ENCODE measurements at regions not wholly inside any gene's neighbourhood (a gene's known extent, or its start where the extent isn't known, plus 50 kb on each side); places are given as distances from the start of the nearest gene placed in this dataset.

GRCh38 chr13:76398425-76398824 lies 487.8 kb downstream of the KCTD12 start:
- no peak for DNase-seq (ENCODE audit: low read depth)
- TF ChIP-seq, protein P1, sequence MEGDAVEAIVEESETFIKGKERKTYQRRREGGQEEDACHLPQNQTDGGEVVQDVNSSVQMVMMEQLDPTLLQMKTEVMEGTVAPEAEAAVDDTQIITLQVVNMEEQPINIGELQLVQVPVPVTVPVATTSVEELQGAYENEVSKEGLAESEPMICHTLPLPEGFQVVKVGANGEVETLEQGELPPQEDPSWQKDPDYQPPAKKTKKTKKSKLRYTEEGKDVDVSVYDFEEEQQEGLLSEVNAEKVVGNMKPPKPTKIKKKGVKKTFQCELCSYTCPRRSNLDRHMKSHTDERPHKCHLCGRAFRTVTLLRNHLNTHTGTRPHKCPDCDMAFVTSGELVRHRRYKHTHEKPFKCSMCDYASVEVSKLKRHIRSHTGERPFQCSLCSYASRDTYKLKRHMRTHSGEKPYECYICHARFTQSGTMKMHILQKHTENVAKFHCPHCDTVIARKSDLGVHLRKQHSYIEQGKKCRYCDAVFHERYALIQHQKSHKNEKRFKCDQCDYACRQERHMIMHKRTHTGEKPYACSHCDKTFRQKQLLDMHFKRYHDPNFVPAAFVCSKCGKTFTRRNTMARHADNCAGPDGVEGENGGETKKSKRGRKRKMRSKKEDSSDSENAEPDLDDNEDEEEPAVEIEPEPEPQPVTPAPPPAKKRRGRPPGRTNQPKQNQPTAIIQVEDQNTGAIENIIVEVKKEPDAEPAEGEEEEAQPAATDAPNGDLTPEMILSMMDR (IDR thresholded peaks at IDR 0.05; ENCODE audit: insufficient read depth, low read depth, low read length) = no peak
- H3K4me3 ChIP-seq (ENCODE audit: low read depth, low read length) = no peak overlapping the region

DNA sequence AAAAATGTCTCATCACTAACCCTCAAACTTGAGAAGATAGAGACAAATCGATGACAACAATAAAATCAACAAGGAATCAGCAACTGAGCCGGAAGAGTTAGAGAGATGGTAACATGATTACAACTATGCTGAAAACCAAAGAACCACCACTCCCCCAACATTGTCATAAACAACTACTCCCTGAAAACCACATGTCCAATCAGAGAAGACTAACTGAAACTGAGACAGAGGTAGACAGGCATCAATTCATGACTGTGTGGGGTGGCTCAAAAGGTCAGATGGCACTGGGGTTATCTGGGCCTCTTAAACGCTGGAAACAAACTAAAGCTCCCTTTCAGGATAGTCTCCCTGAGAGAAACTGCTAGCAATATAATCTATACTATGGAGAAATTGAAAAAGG lies 488.8 kb downstream of the KCTD12 start:
- TF ChIP-seq, protein P1 (IDR thresholded peaks at IDR 0.05; ENCODE audit: insufficient read depth, low read depth, low read length) = no peak
- no peak for DNase-seq (ENCODE audit: low read depth)
- no peak overlapping the region for H3K4me3 ChIP-seq (ENCODE audit: low read depth, low read length)

GRCh38 chr13:76389321-76389720 lies 496.9 kb downstream of the KCTD12 start:
- no peak overlapping the region for H3K4me3 ChIP-seq (ENCODE audit: low read depth, low read length)
- no peak for DNase-seq (ENCODE audit: low read depth)
- TF ChIP-seq, protein P1 (IDR thresholded peaks at IDR 0.05; ENCODE audit: insufficient read depth, low read depth, low read length) = no peak

DNA sequence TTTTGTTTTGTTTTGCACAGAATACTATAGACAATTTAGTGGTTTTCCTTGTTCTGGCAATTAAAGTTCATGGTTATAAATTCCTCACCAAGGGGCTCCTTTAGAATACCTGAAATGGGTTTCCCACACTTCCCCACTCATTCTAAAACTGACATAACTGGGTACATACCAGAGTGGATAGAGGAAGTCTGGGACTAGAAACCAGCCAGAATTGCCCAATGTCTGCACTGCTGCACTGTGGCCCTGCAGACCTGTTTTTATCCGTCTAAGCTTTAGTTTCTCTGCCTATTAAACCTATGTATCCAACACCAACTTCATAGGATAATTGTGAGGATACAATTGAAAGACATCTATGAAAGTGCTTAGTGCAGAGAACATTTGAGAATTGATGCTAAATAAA lies 498.6 kb downstream of the KCTD12 start:
- TF ChIP-seq, protein P1 (IDR thresholded peaks at IDR 0.05; ENCODE audit: insufficient read depth, low read depth, low read length) = no peak
- no peak overlapping the region for H3K4me3 ChIP-seq (ENCODE audit: low read depth, low read length)
- peak; percentile 31 for DNase-seq (ENCODE audit: low read depth)

DNA sequence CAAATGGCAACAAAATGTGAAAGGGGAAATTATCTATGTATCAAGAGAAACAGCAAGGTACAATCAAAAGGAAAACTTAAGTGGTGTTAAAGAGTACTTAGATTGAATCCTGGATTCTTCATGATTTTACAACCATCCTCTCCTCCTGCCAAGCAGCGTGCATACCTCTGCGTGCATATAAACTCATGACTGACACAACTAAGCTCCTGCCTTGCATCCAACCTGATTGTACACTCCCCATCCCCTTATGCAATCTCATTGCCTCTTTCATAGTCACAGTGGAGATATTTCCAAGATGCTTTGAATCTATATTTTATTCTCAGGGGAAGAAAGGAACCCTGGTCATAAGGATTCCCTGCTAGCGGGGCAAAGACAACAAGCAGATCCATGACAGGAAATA lies 499.9 kb downstream of the KCTD12 start:
- TF ChIP-seq, protein P1 (IDR thresholded peaks at IDR 0.05; ENCODE audit: insufficient read depth, low read depth, low read length) = no peak
- DNase-seq (ENCODE audit: low read depth) = no peak
- no peak overlapping the region for H3K4me3 ChIP-seq (ENCODE audit: low read depth, low read length)

- TF ChIP-seq, protein P1 (IDR thresholded peaks at IDR 0.05; ENCODE audit: insufficient read depth, low read depth, low read length) = no peak
- H3K4me3 ChIP-seq (ENCODE audit: low read depth, low read length) = no peak overlapping the region
- no peak for DNase-seq (ENCODE audit: low read depth)
Measured at GRCh38 chr13:76385586-76385985, 500.6 kb downstream of the KCTD12 start.

DNA sequence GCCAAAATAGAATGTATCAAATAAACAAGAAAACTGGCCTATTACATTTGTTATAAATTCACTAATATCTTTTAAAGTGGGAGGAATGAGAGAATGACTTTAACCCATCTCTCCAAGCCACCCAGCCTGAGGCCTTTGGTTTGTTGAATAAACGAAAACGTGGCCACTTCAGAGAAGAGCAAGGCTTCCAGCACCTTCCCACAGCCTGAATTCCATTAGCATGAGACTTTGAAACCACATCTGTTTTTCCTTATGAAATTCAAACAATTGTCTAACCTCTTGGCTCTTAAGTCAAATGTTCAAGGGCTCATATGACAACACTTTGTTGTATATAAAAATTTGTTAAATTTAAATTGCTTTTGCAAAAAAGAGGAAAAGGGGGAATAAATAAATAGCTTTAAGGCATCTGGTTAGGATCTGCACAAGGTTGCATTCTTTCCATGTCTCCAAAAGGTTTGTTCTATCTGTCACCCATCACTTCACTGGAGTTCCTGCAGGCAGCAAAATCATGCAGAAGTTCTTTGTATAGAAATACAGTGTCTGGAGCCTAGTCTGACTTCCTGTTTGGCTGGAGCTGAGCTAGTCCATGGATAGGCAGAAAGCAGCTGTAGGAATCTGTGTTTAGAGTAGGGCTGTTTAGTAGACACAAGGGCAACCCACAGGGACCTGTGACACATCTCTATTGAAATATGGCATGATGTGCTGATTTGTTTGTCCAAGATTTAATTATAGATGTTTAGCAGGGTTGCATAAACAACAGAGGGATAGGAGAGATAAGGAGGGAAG lies 502.3 kb downstream of the KCTD12 start:
- H3K4me3 ChIP-seq (ENCODE audit: low read depth, low read length) = no peak overlapping the region
- TF ChIP-seq, protein P1 (IDR thresholded peaks at IDR 0.05; ENCODE audit: insufficient read depth, low read depth, low read length) = no peak
- peak; percentile 96 for DNase-seq (ENCODE audit: low read depth)
